HL-60 (cell line): ENCODE measurements at regions not wholly inside any gene's neighbourhood (a gene's known extent, or its start where the extent isn't known, plus 50 kb on each side); places are given as distances from the start of the nearest gene placed in this dataset.

Experiments
- GABPA ChIP-seq: IDR thresholded peaks from 2 replicates; pipeline ENCODE4 v1.6.1; 2012; ENCODE audit warnings: low read depth
- POLR2AphosphoS5 ChIP-seq: IDR thresholded peaks from 2 replicates; pipeline ENCODE4 v1.6.1; 2012; ENCODE audit warnings: low read depth
- REST ChIP-seq: IDR thresholded peaks from 2 replicates; pipeline ENCODE4 v1.6.1; 2012; ENCODE audit warnings: low read depth; ENCODE audit not compliant: insufficient replicate concordance
- TF ChIP-seq, protein P1 (sequence below): IDR thresholded peaks from one replicate; pipeline ENCODE4 v1.5.1; 2011; ENCODE audit warnings: low read length, control low read depth, inconsistent platforms; ENCODE audit not compliant: insufficient read depth

DNA sequence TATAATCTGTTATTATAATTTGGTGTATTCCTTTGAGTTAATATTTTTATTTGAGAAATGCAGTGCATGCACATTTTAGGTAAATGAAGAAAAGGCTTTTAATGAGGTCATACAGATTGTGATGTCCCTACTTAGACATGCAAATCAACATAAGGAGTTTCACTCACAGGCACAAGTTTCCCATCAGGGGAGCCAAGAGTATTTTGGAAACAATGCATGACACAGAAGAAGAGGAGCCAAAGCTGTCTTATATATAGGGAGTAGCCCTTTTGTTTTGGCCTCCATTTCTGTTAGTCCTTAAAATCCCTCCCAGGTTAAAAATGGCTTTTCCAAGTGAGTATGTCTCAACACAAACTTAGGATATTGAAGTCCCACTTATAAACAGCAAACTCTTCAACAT, 703.4 kb upstream of the ANKRD30A start:
- TF ChIP-seq, protein P1, sequence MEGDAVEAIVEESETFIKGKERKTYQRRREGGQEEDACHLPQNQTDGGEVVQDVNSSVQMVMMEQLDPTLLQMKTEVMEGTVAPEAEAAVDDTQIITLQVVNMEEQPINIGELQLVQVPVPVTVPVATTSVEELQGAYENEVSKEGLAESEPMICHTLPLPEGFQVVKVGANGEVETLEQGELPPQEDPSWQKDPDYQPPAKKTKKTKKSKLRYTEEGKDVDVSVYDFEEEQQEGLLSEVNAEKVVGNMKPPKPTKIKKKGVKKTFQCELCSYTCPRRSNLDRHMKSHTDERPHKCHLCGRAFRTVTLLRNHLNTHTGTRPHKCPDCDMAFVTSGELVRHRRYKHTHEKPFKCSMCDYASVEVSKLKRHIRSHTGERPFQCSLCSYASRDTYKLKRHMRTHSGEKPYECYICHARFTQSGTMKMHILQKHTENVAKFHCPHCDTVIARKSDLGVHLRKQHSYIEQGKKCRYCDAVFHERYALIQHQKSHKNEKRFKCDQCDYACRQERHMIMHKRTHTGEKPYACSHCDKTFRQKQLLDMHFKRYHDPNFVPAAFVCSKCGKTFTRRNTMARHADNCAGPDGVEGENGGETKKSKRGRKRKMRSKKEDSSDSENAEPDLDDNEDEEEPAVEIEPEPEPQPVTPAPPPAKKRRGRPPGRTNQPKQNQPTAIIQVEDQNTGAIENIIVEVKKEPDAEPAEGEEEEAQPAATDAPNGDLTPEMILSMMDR = no peak
- TF ChIP-seq POLR2AphosphoS5 (no peak), GABPA (no peak), REST (no peak)
